Transverse colon (tissue), 4 donors: ENCODE measurements at regions not wholly inside any gene's neighbourhood (a gene's known extent, or its start where the extent isn't known, plus 50 kb on each side); places are given as distances from the start of the nearest gene placed in this dataset.

Experiments used
- CTCF ChIP-seq, 5 experiments: fragments of 200-600 bp in 3 of 5; fragments of 450-650 bp in 2 of 5; sonication (generic) in 3 of 5; IDR thresholded peaks; 1 replicate in 2 of 5; 2 replicates in 3 of 5; pipeline ENCODE4 v1.5.1; 2016 to 2017; ENCODE audit warnings: antibody characterized with exemption in 5 of 5, inconsistent platforms in 3 of 5, mild to moderate bottlenecking in 2 of 5, moderate library complexity in 1 of 5
- EP300 ChIP-seq: sonication (generic); formaldehyde crosslinking; IDR thresholded peaks from one replicate; pipeline ENCODE4 v1.6.1; 2017; ENCODE audit warnings: antibody characterized with exemption, low read depth
- POLR2A ChIP-seq: fragments of 450-650 bp; IDR thresholded peaks from one replicate; pipeline ENCODE4 v1.6.1; 2016; ENCODE audit warnings: antibody characterized with exemption, mild to moderate bottlenecking, moderate library complexity
- POLR2AphosphoS5 ChIP-seq, 3 donors: sonication (generic); formaldehyde crosslinking; IDR thresholded peaks; one replicate each; pipeline ENCODE4 v1.6.1; 2016; ENCODE audit warnings: antibody characterized with exemption in 3 of 3

GRCh38 chr6:21971541-21971940 lies 325.3 kb downstream of the PRL start:
- TF ChIP-seq CTCF (IDR thresholded peaks at IDR 0.05) (no peak), POLR2AphosphoS5 (IDR thresholded peaks at IDR 0.05) (no peak), EP300 (no peak), POLR2A (no peak)
